Fibroblast of villous mesenchyme (primary cell): ENCODE measurements at regions not wholly inside any gene's neighbourhood (a gene's known extent, or its start where the extent isn't known, plus 50 kb on each side); places are given as distances from the start of the nearest gene placed in this dataset.

Experiments used
- DNase-seq: peaks from one replicate; pipeline ENCODE4 v3.0.0-alpha.2; 2010; ENCODE audit warnings: low read depth
- H3K4me3 ChIP-seq: 2 replicates; pipeline ENCODE4 v1.5.1; 2011; ENCODE audit warnings: low read depth, mild to moderate bottlenecking, low read length
- TF ChIP-seq, protein P1 (sequence below): IDR thresholded peaks from 2 replicates; pipeline ENCODE4 v1.5.1; 2012; ENCODE audit warnings: low read depth, mild to moderate bottlenecking, low read length; ENCODE audit not compliant: insufficient read depth

DNA sequence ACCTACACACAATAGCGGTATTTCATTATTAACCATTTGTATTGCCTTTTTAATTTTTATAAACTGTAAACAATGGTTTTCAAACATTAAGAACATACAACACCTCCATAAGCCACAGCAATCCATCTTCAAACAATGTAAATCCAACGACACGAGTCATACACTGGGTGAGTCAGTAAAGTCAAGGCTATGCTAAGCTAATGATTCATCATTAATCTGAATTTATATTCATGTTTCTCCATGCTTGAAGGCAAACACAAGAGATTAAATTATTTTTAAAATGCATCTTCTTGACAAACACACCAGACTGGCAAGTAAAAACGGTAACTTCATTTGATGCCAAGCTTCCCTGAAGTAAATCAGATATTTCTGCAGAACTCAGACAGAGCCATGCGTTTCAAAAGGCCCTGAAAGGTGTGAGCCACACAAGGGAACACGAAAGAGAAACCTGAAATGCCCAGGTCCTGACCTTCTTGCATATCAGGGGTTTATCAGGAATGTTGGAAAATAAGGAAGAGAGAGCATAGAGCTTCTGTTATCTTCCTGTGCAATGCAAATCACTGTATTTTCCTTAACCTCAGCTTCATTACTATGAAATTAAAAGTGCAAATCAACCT is 162.5 kb downstream of the ALDH8A1 start:
- peak; percentile 19 for DNase-seq

DNA sequence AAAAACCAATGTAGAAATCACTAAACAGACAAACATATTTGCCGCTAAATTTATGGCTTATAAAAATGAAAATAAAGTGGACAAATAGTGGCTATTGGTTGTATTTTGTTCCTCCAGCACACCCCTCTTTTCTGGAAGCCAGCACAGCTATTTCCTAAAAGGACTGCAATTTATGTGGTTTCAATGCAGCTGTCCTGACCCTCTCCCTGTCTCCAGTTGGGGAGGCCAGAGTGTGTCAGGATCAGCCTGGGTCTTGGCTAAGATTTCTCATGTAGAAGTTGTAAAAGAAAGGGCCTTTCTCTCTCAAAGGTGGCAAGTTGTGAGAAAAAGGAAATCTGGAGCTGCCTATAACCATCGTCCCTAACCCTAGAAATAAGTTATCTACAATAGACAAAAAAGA is 165.6 kb downstream of the ALDH8A1 start:
- H3K4me3 ChIP-seq = no peak overlapping the region
- no peak for DNase-seq
- TF ChIP-seq, protein P1, sequence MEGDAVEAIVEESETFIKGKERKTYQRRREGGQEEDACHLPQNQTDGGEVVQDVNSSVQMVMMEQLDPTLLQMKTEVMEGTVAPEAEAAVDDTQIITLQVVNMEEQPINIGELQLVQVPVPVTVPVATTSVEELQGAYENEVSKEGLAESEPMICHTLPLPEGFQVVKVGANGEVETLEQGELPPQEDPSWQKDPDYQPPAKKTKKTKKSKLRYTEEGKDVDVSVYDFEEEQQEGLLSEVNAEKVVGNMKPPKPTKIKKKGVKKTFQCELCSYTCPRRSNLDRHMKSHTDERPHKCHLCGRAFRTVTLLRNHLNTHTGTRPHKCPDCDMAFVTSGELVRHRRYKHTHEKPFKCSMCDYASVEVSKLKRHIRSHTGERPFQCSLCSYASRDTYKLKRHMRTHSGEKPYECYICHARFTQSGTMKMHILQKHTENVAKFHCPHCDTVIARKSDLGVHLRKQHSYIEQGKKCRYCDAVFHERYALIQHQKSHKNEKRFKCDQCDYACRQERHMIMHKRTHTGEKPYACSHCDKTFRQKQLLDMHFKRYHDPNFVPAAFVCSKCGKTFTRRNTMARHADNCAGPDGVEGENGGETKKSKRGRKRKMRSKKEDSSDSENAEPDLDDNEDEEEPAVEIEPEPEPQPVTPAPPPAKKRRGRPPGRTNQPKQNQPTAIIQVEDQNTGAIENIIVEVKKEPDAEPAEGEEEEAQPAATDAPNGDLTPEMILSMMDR = no peak

More for the DNA sequence above, 162.5 kb downstream of the ALDH8A1 start:
- TF ChIP-seq, protein P1 = no peak
- H3K4me3 ChIP-seq = no peak overlapping the region

DNA sequence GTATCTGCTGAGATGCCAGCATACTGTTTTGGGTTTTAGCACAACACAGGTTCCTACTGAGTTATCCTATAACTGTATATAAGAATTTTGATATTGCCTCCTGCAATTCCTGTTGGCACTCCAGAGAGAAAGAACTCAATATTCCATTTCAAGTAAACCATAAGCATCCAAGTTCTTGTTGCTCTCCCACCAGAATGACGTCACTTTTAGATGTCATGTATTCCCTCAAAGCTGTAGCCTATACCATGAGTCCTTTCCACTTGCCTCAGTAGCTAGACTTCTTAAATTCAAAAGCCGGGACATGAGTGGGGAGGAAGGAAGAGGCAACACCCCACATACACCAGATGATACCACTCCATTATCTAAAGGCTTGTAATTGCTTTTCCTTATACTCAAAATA is 171.5 kb downstream of the ALDH8A1 start:
- TF ChIP-seq, protein P1 = no peak
- no peak overlapping the region for H3K4me3 ChIP-seq
- no peak for DNase-seq

DNA sequence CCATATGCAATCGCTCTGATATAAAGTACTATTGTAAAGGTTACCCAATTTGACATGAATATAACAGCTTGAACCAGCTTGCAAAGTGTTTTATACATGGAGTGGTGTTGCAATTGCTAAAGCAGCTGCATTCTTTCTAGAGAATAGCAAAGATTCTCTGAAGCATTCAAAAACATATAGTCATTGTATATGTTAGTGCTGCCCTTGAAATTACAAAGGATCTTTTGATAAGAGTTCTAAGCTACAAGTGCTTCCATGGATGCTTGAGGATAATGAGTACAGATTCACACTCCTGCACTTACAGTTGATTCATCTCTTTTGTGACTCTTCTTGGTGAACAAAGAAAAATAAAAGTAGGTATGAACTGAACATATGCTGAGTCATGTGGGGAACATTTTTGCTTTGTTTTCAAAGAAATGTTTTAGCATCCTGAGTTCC is 175.7 kb downstream of the ALDH8A1 start:
- TF ChIP-seq, protein P1 = no peak
- H3K4me3 ChIP-seq = no peak overlapping the region
- peak; percentile 87 for DNase-seq

DNA sequence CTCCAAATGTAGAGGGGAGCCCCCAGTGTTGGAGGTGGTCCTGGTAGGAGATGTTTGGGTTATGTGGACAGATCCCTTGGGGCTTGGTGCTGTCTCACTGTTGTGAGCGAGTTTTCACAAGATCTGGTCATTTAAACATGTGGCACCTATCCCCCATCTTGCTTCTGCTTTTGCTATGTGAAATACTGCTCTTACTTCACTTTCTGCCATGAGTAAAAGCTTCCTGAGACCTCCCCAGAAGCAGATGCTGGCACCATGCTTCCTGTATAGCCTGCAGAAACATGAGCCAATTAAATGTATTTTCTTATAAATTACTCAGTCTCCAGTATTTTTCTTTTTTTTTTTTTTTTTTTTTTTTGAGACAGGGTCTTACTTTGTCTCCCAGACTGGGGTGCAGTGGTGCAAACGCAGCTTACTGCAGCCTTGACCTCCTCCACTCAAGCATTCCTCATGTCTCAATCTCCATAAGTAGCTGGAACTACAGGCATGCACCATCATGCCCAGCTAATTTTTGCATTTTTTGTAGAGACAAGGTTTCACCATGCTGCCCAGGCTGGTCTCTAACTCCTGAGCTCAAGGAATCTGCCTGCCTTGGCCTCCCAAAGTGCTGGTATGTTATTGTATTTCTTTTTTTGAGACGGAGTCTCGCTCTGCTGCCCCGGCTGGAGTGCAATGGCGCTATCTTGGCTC is 177.1 kb downstream of the ALDH8A1 start:
- DNase-seq = no peak
- TF ChIP-seq, protein P1 = no peak

DNA sequence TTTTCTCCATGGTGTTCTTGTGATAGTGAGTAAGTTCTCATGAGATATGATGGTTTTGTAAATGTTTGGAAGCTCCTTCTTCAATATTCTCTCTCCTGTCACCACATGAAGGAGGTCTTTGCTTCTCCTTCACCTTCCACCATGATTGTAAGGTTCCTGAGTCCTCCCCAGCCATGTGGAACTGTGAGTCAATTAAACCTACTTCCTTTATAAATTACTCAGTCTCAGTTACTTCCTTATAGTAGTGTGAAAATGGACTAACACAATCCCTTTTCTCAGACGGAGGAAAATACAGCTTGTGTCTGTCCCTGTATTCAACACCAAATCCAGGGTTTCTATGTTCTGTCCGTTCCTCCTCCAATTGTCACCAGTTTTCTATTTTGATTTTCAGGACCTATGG is 181.0 kb downstream of the ALDH8A1 start:
- H3K4me3 ChIP-seq = no peak overlapping the region
- TF ChIP-seq, protein P1 = no peak
- DNase-seq = no peak

More for the DNA sequence above, 177.1 kb downstream of the ALDH8A1 start:
- H3K4me3 ChIP-seq = no peak overlapping the region
